ENCODE measurements at regions not wholly inside any gene's neighbourhood (a gene's known extent, or its start where the extent isn't known, plus 50 kb on each side); places are given as distances from the start of the nearest gene placed in this dataset.

GRCh38 chr14:29222671-29223268 lies 456.2 kb downstream of the FOXG1 start:
- no peaks in the 10 kb centered on the region for H3K4me1 Mint-ChIP-seq (ENCODE audit: unreplicated experiment)
- no peak for DNase-seq (ENCODE audit: extremely low spot score, unreplicated experiment)
- no peaks in the 10 kb centered on the region for H3K9me3 Mint-ChIP-seq (ENCODE audit: unreplicated experiment)
- no peak overlapping the region for H3K27ac Mint-ChIP-seq (ENCODE audit: unreplicated experiment)
- no peak overlapping the region for H3K4me3 Mint-ChIP-seq (ENCODE audit: unreplicated experiment)
- H3K36me3 Mint-ChIP-seq (ENCODE audit: unreplicated experiment), result no peaks in the 10 kb centered on the region
- H3K27me3 Mint-ChIP-seq (ENCODE audit: unreplicated experiment), result peaks cover 10% of the 10 kb centered on the region
- TF ChIP-seq CTCF (IDR thresholded peaks at IDR 0.05), result peak; percentile 54

- no peak overlapping the region for H3K4me3 Mint-ChIP-seq (ENCODE audit: unreplicated experiment)
- no peaks in the 10 kb centered on the region for H3K9me3 Mint-ChIP-seq (ENCODE audit: unreplicated experiment)
- H3K27ac Mint-ChIP-seq (ENCODE audit: unreplicated experiment), result no peak overlapping the region
- no peak for TF ChIP-seq CTCF (IDR thresholded peaks at IDR 0.05)
- no peaks in the 10 kb centered on the region for H3K4me1 Mint-ChIP-seq (ENCODE audit: unreplicated experiment)
- peaks cover 10% of the 10 kb centered on the region for H3K27me3 Mint-ChIP-seq (ENCODE audit: unreplicated experiment)
- DNase-seq (ENCODE audit: extremely low spot score, unreplicated experiment), result no peak
- no peaks in the 10 kb centered on the region for H3K36me3 Mint-ChIP-seq (ENCODE audit: unreplicated experiment)
These were observed 457.4 kb downstream of the FOXG1 start for GRCh38 chr14:29223947-29224346.

DNA sequence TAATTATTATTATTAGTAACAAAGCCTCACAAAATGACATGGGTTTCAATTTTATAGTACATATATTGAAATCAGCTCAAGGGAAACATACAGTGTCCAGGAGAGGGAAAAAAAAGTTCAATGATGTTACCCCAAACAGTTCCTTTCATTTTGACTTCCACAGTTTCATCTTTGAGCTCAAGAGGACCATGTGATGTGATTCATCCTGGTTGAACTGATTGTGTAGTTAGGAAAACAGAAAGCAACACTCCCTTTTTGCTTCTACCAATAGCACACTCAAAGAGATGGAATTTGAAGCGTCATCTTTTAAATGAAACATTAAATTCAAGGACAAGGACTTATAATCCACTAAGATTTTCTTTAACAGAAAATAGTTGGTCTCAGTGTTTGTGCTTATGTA lies 461.0 kb downstream of the FOXG1 start:
- Mint-ChIP-seq H3K4me3 (ENCODE audit: unreplicated experiment) (no peak overlapping the region), H3K9me3 (ENCODE audit: unreplicated experiment) (no peaks in the 10 kb centered on the region), H3K27me3 (ENCODE audit: unreplicated experiment) (peaks cover 2% of the 10 kb centered on the region), H3K27ac (ENCODE audit: unreplicated experiment) (no peak overlapping the region), H3K4me1 (ENCODE audit: unreplicated experiment) (no peaks in the 10 kb centered on the region), H3K36me3 (ENCODE audit: unreplicated experiment) (no peaks in the 10 kb centered on the region)
- no peak for DNase-seq (ENCODE audit: extremely low spot score, unreplicated experiment)
- TF ChIP-seq CTCF (IDR thresholded peaks at IDR 0.05), result no peak

- TF ChIP-seq CTCF (IDR thresholded peaks at IDR 0.05), result no peak
- no peak overlapping the region for H3K27ac Mint-ChIP-seq (ENCODE audit: unreplicated experiment)
- no peaks in the 10 kb centered on the region for H3K36me3 Mint-ChIP-seq (ENCODE audit: unreplicated experiment)
- DNase-seq (ENCODE audit: extremely low spot score, unreplicated experiment), result no peak
- H3K4me3 Mint-ChIP-seq (ENCODE audit: unreplicated experiment), result no peak overlapping the region
- H3K9me3 Mint-ChIP-seq (ENCODE audit: unreplicated experiment), result no peaks in the 10 kb centered on the region
- H3K27me3 Mint-ChIP-seq (ENCODE audit: unreplicated experiment), result no peaks in the 10 kb centered on the region
- no peaks in the 10 kb centered on the region for H3K4me1 Mint-ChIP-seq (ENCODE audit: unreplicated experiment)
These were observed 465.6 kb downstream of the FOXG1 start for GRCh38 chr14:29232153-29232552.

GRCh38 chr14:29232711-29233110 lies 466.1 kb downstream of the FOXG1 start:
- H3K9me3 Mint-ChIP-seq (ENCODE audit: unreplicated experiment), result no peaks in the 10 kb centered on the region
- H3K36me3 Mint-ChIP-seq (ENCODE audit: unreplicated experiment), result no peaks in the 10 kb centered on the region
- TF ChIP-seq CTCF (IDR thresholded peaks at IDR 0.05), result no peak
- no peak for DNase-seq (ENCODE audit: extremely low spot score, unreplicated experiment)
- no peak overlapping the region for H3K4me3 Mint-ChIP-seq (ENCODE audit: unreplicated experiment)
- H3K27me3 Mint-ChIP-seq (ENCODE audit: unreplicated experiment), result no peaks in the 10 kb centered on the region
- H3K4me1 Mint-ChIP-seq (ENCODE audit: unreplicated experiment), result no peaks in the 10 kb centered on the region
- H3K27ac Mint-ChIP-seq (ENCODE audit: unreplicated experiment), result no peak overlapping the region
